H1 (cell line): ENCODE measurements at regions not wholly inside any gene's neighbourhood (a gene's known extent, or its start where the extent isn't known, plus 50 kb on each side); places are given as distances from the start of the nearest gene placed in this dataset.

Source experiments
- CTCF ChIA-PET: fragments of 300-600 bp; sonication (Branson Sonifier 250); formaldehyde crosslinking; loops from one replicate; lab custom pipeline; 2021; ENCODE audit not compliant: partially characterized antibody; lab: Charles Lee
- POLR2A ChIA-PET: fragments of 300-600 bp; sonication (Branson Sonifier 250); formaldehyde crosslinking; loops from one replicate; lab custom pipeline; 2021; ENCODE audit warnings: inconsistent platforms; ENCODE audit not compliant: partially characterized antibody; lab: Charles Lee
- DNase-seq, 2 experiments: peaks; one replicate each; pipeline versions ENCODE4 v3.0.0 to v3.0.0-alpha.2; 2010 to 2022; ENCODE audit warnings: low spot score in 2 of 2, low read depth in 1 of 2, mixed read lengths in 1 of 2
- FAIRE-seq: peaks from 2 replicates; lab custom pipeline; 2011; peaks lifted over from hg19 to GRCh38; lab: Jason Lieb, UNC
- H2AFZ ChIP-seq: 2 replicates; pipeline ENCODE4 v1.8.1; 2012; ENCODE audit warnings: low read length, inconsistent platforms
- H2AK5ac ChIP-seq: 2 replicates; pipeline ENCODE4 v1.6.1; 2013; ENCODE audit warnings: low read depth, low read length
- H2BK120ac ChIP-seq: replicated peaks from 2 replicates; pipeline ENCODE3; 2013; ENCODE audit warnings: low read depth, low read length, inconsistent platforms
- H2BK12ac ChIP-seq: 2 replicates; pipeline ENCODE4 v1.6.1; 2013; ENCODE audit warnings: low read depth, low read length
- H2BK15ac ChIP-seq: 2 replicates; pipeline ENCODE4 v1.6.1; 2013; ENCODE audit warnings: low read length
- H2BK20ac ChIP-seq: 2 replicates; pipeline ENCODE4 v1.6.1; 2013; ENCODE audit warnings: low read length
- H2BK5ac ChIP-seq: 2 replicates; pipeline ENCODE4 v1.6.1; 2013; ENCODE audit warnings: low read depth, low read length
- H3K14ac ChIP-seq: 2 replicates; pipeline ENCODE4 v1.6.1; 2013; ENCODE audit warnings: inconsistent platforms; ENCODE audit not compliant: insufficient read length
- H3K18ac ChIP-seq: 2 replicates; pipeline ENCODE4 v1.6.1; 2013; ENCODE audit warnings: low read length; ENCODE audit errors: extremely low read depth
- H3K23ac ChIP-seq: 2 replicates; pipeline ENCODE4 v1.6.1; 2013; ENCODE audit warnings: inconsistent platforms; ENCODE audit not compliant: insufficient read length
- H3K23me2 ChIP-seq: 2 replicates; pipeline ENCODE4 v1.6.1; 2013; ENCODE audit warnings: low read depth, low read length
- H3K27ac ChIP-seq: 2 replicates; pipeline ENCODE4 v1.6.1; 2011; ENCODE audit warnings: low read depth, low read length, inconsistent platforms
- H3K27me3 ChIP-seq, 4 experiments: replicated peaks in 1 of 4; 1 replicate in 1 of 4; 2 replicates in 3 of 4; pipeline versions ENCODE4 v1.6.1 to v1.8.1; 2011 to 2013; ENCODE audit warnings: low read length in 3 of 4, mild to moderate bottlenecking in 3 of 4, inconsistent platforms in 2 of 4, mixed read lengths in 2 of 4, moderate library complexity in 1 of 4; ENCODE audit not compliant: control insufficient read depth in 3 of 4, insufficient read depth in 3 of 4; ENCODE audit errors: extremely low read depth in 1 of 4
- H3K36me3 ChIP-seq, 4 experiments: 2 replicates each; pipeline versions ENCODE4 v1.6.1 to v1.8.1; 2011 to 2013; ENCODE audit warnings: mild to moderate bottlenecking in 4 of 4, low read length in 3 of 4, moderate library complexity in 2 of 4, control low read depth in 1 of 4, inconsistent platforms in 1 of 4; ENCODE audit not compliant: insufficient read depth in 4 of 4, control insufficient read depth in 2 of 4
- H3K4ac ChIP-seq: replicated peaks from 2 replicates; pipeline ENCODE3; 2013; ENCODE audit warnings: low read length, low read depth, mixed read lengths, inconsistent platforms; ENCODE audit not compliant: insufficient read length
- H3K4me1 ChIP-seq, 4 experiments: replicated peaks in 1 of 4; 1 replicate in 1 of 4; 2 replicates in 3 of 4; pipeline versions ENCODE4 v1.6.1 to v1.8.1; 2011 to 2013; ENCODE audit warnings: low read length in 3 of 4, inconsistent platforms in 2 of 4, mixed read lengths in 1 of 4; ENCODE audit not compliant: insufficient read depth in 4 of 4, control insufficient read depth in 3 of 4
- H3K4me2 ChIP-seq, 2 experiments: 2 replicates each; pipeline versions ENCODE4 v1.6.1 to v1.8.1; 2011 to 2013; ENCODE audit warnings: low read depth in 2 of 2, low read length in 2 of 2, control low read depth in 1 of 2, inconsistent platforms in 1 of 2, mild to moderate bottlenecking in 1 of 2; ENCODE audit not compliant: insufficient read depth in 1 of 2
- H3K4me3 ChIP-seq, 4 experiments: fragments of 200-600, 300-600 bp in 1 of 4; sonication (generic), shearing (Covaris generic), sonication (Bioruptor Twin) in 1 of 4; 2 replicates each; pipeline versions ENCODE4 v1.5.1 to v1.8.1; 2011 to 2016; ENCODE audit warnings: low read length in 4 of 4, low read depth in 3 of 4, control low read depth in 2 of 4, inconsistent platforms in 2 of 4, mild to moderate bottlenecking in 2 of 4, mixed read lengths in 1 of 4, moderate library complexity in 1 of 4; ENCODE audit not compliant: insufficient read depth in 2 of 4; ENCODE audit errors: extremely low read depth in 1 of 4
- H3K56ac ChIP-seq: replicated peaks from 2 replicates; pipeline ENCODE3; 2013; ENCODE audit warnings: low read depth, mild to moderate bottlenecking, mixed read lengths, low read length, inconsistent platforms; ENCODE audit not compliant: insufficient read length
- H3K79me1 ChIP-seq: 2 replicates; pipeline ENCODE4 v1.6.1; 2013; ENCODE audit warnings: low read depth, low read length, control low read depth
- H3K79me2 ChIP-seq, 2 experiments: 2 replicates each; pipeline versions ENCODE4 v1.6.1 to v1.8.1; 2012 to 2013; ENCODE audit warnings: low read length in 2 of 2, mild to moderate bottlenecking in 2 of 2, inconsistent platforms in 1 of 2; ENCODE audit not compliant: insufficient read depth in 2 of 2, control insufficient read depth in 1 of 2
- H3K9ac ChIP-seq, 4 experiments: replicated peaks in 1 of 4; 1 replicate in 1 of 4; 2 replicates in 3 of 4; pipeline versions ENCODE4 v1.6.1 to v1.8.1; 2011 to 2013; ENCODE audit warnings: low read depth in 3 of 4, low read length in 3 of 4, control low read depth in 2 of 4, mild to moderate bottlenecking in 2 of 4, moderate library complexity in 2 of 4, inconsistent platforms in 1 of 4; ENCODE audit errors: extremely low read depth in 1 of 4
- H3K9me3 ChIP-seq, 2 experiments: 2 replicates each; pipeline versions ENCODE4 v1.6.1 to v1.8.1; 2012 to 2013; ENCODE audit warnings: mild to moderate bottlenecking in 2 of 2, moderate library complexity in 2 of 2, control low read depth in 1 of 2, inconsistent platforms in 1 of 2, low read depth in 1 of 2, low read length in 1 of 2, mixed read lengths in 1 of 2; ENCODE audit not compliant: insufficient read depth in 2 of 2
- H4K20me1 ChIP-seq, 2 experiments: replicated peaks in 1 of 2; 2 replicates each; pipeline versions ENCODE3 to v1.8.1; 2011 to 2013; ENCODE audit warnings: inconsistent platforms in 2 of 2, low read length in 2 of 2, mild to moderate bottlenecking in 1 of 2; ENCODE audit not compliant: insufficient read depth in 2 of 2, control insufficient read depth in 1 of 2
- H4K5ac ChIP-seq: 2 replicates; pipeline ENCODE4 v1.6.1; 2013; ENCODE audit warnings: low read length, low read depth, mixed read lengths, inconsistent platforms; ENCODE audit not compliant: insufficient read length
- H4K8ac ChIP-seq: 2 replicates; pipeline ENCODE4 v1.8.0; 2013; ENCODE audit warnings: mild to moderate bottlenecking, moderate library complexity, low read length, inconsistent platforms; ENCODE audit not compliant: insufficient read depth; ENCODE audit errors: extremely low read depth
- H4K91ac ChIP-seq: replicated peaks from 2 replicates; pipeline ENCODE3; 2013; ENCODE audit warnings: low read length, mixed read lengths, inconsistent platforms; ENCODE audit not compliant: insufficient read length
- BACH1 ChIP-seq: IDR thresholded peaks from 2 replicates; pipeline ENCODE4 v1.6.1; 2012; ENCODE audit warnings: low read length, improper control_type of control experiment
- BRCA1 ChIP-seq: IDR thresholded peaks from 2 replicates; pipeline ENCODE4 v1.6.1; 2012; ENCODE audit warnings: low read depth, low read length, improper control_type of control experiment
- CBX5 ChIP-seq: fragments of 300-800, 300-1000 bp; sonication (generic); IDR thresholded peaks from 2 replicates; pipeline ENCODE4 v1.7.1; 2016; ENCODE audit warnings: antibody characterized with exemption, low read length, low read depth
- CBX8 ChIP-seq: fragments of 300-800, 300-1000 bp; sonication (generic); IDR thresholded peaks from 2 replicates; pipeline ENCODE4 v1.7.1; 2016; ENCODE audit warnings: low read depth, low read length, borderline replicate concordance
- CEBPB ChIP-seq: IDR thresholded peaks from 2 replicates; pipeline ENCODE4 v1.6.1; 2012; ENCODE audit warnings: low read depth, low read length
- CHD2 ChIP-seq: IDR thresholded peaks from 2 replicates; pipeline ENCODE4 v1.6.1; 2012; ENCODE audit warnings: low read length, improper control_type of control experiment
- E2F6 ChIP-seq: IDR thresholded peaks from 2 replicates; pipeline ENCODE4 v1.6.1; 2012; ENCODE audit warnings: inconsistent platforms
- EP300 ChIP-seq, 2 experiments: IDR thresholded peaks; 1 replicate in 1 of 2; 2 replicates in 1 of 2; pipeline ENCODE4 v1.6.1; 2011 to 2012; ENCODE audit warnings: low read depth in 2 of 2, low read length in 2 of 2, mild to moderate bottlenecking in 2 of 2, borderline replicate concordance in 1 of 2, inconsistent platforms in 1 of 2, moderate library complexity in 1 of 2
- GTF2F1 ChIP-seq: IDR thresholded peaks from 2 replicates; pipeline ENCODE4 v1.6.1; 2012; ENCODE audit warnings: low read depth, low read length, improper control_type of control experiment, borderline replicate concordance
- KDM4A ChIP-seq: IDR thresholded peaks from one replicate; pipeline ENCODE4 v1.7.1; 2012; ENCODE audit warnings: low read depth, mild to moderate bottlenecking, moderate library complexity, low read length, inconsistent platforms; ENCODE audit not compliant: severe bottlenecking
- MAFK ChIP-seq: IDR thresholded peaks from 2 replicates; pipeline ENCODE4 v1.6.1; 2012; ENCODE audit warnings: low read depth, mild to moderate bottlenecking, improper control_type of control experiment, low read length
- NRF1 ChIP-seq: IDR thresholded peaks from 2 replicates; pipeline ENCODE4 v1.6.1; 2011; ENCODE audit warnings: mild to moderate bottlenecking, low read depth, low read length, improper control_type of control experiment
- POLR2AphosphoS5 ChIP-seq: IDR thresholded peaks from 2 replicates; pipeline ENCODE4 v1.6.1; 2011; ENCODE audit warnings: low read depth, low read length
- RFX5 ChIP-seq: IDR thresholded peaks from 2 replicates; pipeline ENCODE4 v1.6.1; 2011; ENCODE audit warnings: low read depth, low read length, improper control_type of control experiment, borderline replicate concordance
- SP1 ChIP-seq: IDR thresholded peaks from 2 replicates; pipeline ENCODE4 v1.6.1; 2011; ENCODE audit warnings: low read depth, low read length
- TAF1 ChIP-seq: IDR thresholded peaks from 2 replicates; pipeline ENCODE4 v1.6.1; 2011; ENCODE audit warnings: mild to moderate bottlenecking, low read depth, low read length
- WGBS, 2 experiments: shearing (Covaris generic) in 1 of 2; methylation state at CpG; one replicate each; pipeline versions ENCODE4 v1.1.6 to v1.1.7; 2013 to 2015; ENCODE audit warnings: low lambda C conversion rate in 2 of 2, mixed read lengths in 2 of 2, inconsistent platforms in 1 of 2, low coverage in 1 of 2, missing lambda C conversion rate in 1 of 2; ENCODE audit not compliant: insufficient replicate concordance in 2 of 2, insufficient coverage in 1 of 2, insufficient read length in 1 of 2; ENCODE audit errors: extremely low coverage in 1 of 2, missing lambda C conversion rate in 1 of 2; 5-methylcytosine and 5-hydroxymethylcytosine counted together

GRCh38 chr1:195686764-195687163, 921.5 kb downstream of the KCNT2 start:
- no peaks in the 10 kb centered on the region for H3K36me3 ChIP-seq
- H2BK15ac ChIP-seq, result no peak overlapping the region
- H3K56ac ChIP-seq, result no peak overlapping the region
- ChIA-PET CTCF (interaction anchor here (1.2 kb wide), 1 partner anchor 102 kb away, joined by 3 read pairs; no protein-coding TSS in a partner anchor), POLR2A (no interaction called here)
- H3K79me1 ChIP-seq, result no peaks in the 10 kb centered on the region
- H3K14ac ChIP-seq, result no peak overlapping the region
- H4K91ac ChIP-seq, result no peak overlapping the region
- no peaks in the 10 kb centered on the region for H3K27me3 ChIP-seq
- no peak overlapping the region for H3K4me2 ChIP-seq
- no peak overlapping the region for H3K23ac ChIP-seq
- H2BK5ac ChIP-seq, result no peak overlapping the region
- WGBS, 2 experiments, result 92% methylated on average over 3 of the region's 3 CpGs; no CpG with 5 or more reads in 1 of the 2 experiments
- H2AFZ ChIP-seq, result no peak overlapping the region
- H4K5ac ChIP-seq, result no peak overlapping the region
- H3K27ac ChIP-seq, result no peak overlapping the region
- no peak overlapping the region for H2BK20ac ChIP-seq
- H3K4me3 ChIP-seq, result no peak overlapping the region
- no peaks in the 10 kb centered on the region for H3K79me2 ChIP-seq
- H2BK12ac ChIP-seq, result no peak overlapping the region
- no peak overlapping the region for H2BK120ac ChIP-seq
- no peak overlapping the region for H3K9ac ChIP-seq
- no peaks in the 10 kb centered on the region for H3K9me3 ChIP-seq
- DNase-seq, result no peak
- H4K20me1 ChIP-seq, result no peaks in the 10 kb centered on the region
- no peak overlapping the region for H3K18ac ChIP-seq
- no peak overlapping the region for H3K4ac ChIP-seq
- FAIRE-seq, result no peak
- no peak overlapping the region for H2AK5ac ChIP-seq
- no peaks in the 10 kb centered on the region for H3K4me1 ChIP-seq
- no peak overlapping the region for H4K8ac ChIP-seq
- H3K23me2 ChIP-seq, result no peaks in the 10 kb centered on the region
- TF ChIP-seq KDM4A (no peak), RFX5 (no peak), CHD2 (no peak), CEBPB (no peak), BACH1 (no peak), SP1 (no peak), NRF1 (no peak), E2F6 (no peak), CBX5 (no peak), GTF2F1 (no peak), POLR2AphosphoS5 (no peak), BRCA1 (no peak), MAFK (no peak), EP300 (IDR thresholded peaks at IDR 0.05; ENCODE audit: borderline replicate concordance in 1 of 2, low read depth in 2 of 2, low read length in 2 of 2) (no peak), CBX8 (no peak), TAF1 (no peak)
